GM12891 (cell line): ENCODE measurements at regions not wholly inside any gene's neighbourhood (a gene's known extent, or its start where the extent isn't known, plus 50 kb on each side); places are given as distances from the start of the nearest gene placed in this dataset.
"Not testable (repeated sequence)": the region's sequence is repeated elsewhere in the genome, so short reads cannot be mapped to it uniquely, and the experiment has no call there.

Experiments
- PAX5 ChIP-seq: IDR thresholded peaks from 2 replicates; pipeline ENCODE4 v1.6.1; 2011; ENCODE audit warnings: low read length, moderate library complexity, mild to moderate bottlenecking; ENCODE audit not compliant: insufficient read depth, severe bottlenecking
- POLR2A ChIP-seq: IDR thresholded peaks from 2 replicates; pipeline ENCODE4 v1.6.1; 2011; ENCODE audit warnings: low read depth, low read length, control low read depth
- POLR2AphosphoS5 ChIP-seq: IDR thresholded peaks from 2 replicates; pipeline ENCODE4 v1.6.1; 2011; ENCODE audit warnings: low read depth, low read length, control low read depth
- SPI1 ChIP-seq: IDR thresholded peaks from 2 replicates; pipeline ENCODE4 v1.6.1; 2011; ENCODE audit warnings: low read depth, low read length, control low read depth
- TAF1 ChIP-seq: IDR thresholded peaks from 2 replicates; pipeline ENCODE4 v1.6.1; 2011; ENCODE audit warnings: low read depth, low read length, control low read depth

GRCh38 chrY:6544757-6545083, 298.7 kb downstream of the TSPY2 start:
- not testable (repeated sequence) for TF ChIP-seq SPI1, PAX5, POLR2AphosphoS5, POLR2A, TAF1
